Activated CD8-positive, alpha-beta T cell treated with anti-CD3 and anti-CD28 coated beads for 36 hours (primary cell): ENCODE measurements at regions not wholly inside any gene's neighbourhood (a gene's known extent, or its start where the extent isn't known, plus 50 kb on each side); places are given as distances from the start of the nearest gene placed in this dataset.

Source experiments
- ATAC-seq: fragments of 200-7000 bp; cut with Tn5 transposase; one replicate; pipeline ENCODE4 v1.10.0; 2021; ENCODE audit warnings: mild to moderate bottlenecking, moderate library complexity
- CTCF ChIA-PET: fragments of 350-600 bp; sonication (Branson Sonifier 250); formaldehyde crosslinking; loops from one replicate; lab custom pipeline; 2021; ENCODE audit warnings: antibody characterized with exemption; lab: Charles Lee
- POLR2A ChIA-PET: fragments of 350-600 bp; sonication (Branson Sonifier 250); formaldehyde crosslinking; loops from one replicate; lab custom pipeline; 2021; ENCODE audit warnings: antibody characterized with exemption; lab: Charles Lee
- DNase-seq: peaks from one replicate; pipeline ENCODE4 v3.0.0-alpha.2; 2020
- H3K27ac Mint-ChIP-seq: one replicate; pipeline ENCODE4 v1.8.0; 2021; ENCODE audit warnings: mild to moderate bottlenecking, mixed read lengths
- H3K27me3 Mint-ChIP-seq: one replicate; pipeline ENCODE4 v1.8.0; 2021; ENCODE audit warnings: mixed read lengths
- H3K36me3 Mint-ChIP-seq: one replicate; pipeline ENCODE4 v1.8.0; 2021; ENCODE audit warnings: low read depth, mixed read lengths
- H3K4me1 Mint-ChIP-seq: one replicate; pipeline ENCODE4 v1.8.0; 2021; ENCODE audit warnings: low read depth, mixed read lengths
- H3K4me3 Mint-ChIP-seq: one replicate; pipeline ENCODE4 v1.8.0; 2021; ENCODE audit warnings: mild to moderate bottlenecking, moderate library complexity, mixed read lengths
- H3K9me3 Mint-ChIP-seq: one replicate; pipeline ENCODE4 v1.8.0; 2021; ENCODE audit warnings: mixed read lengths
- CTCF ChIP-seq: fragments of 200-600 bp; IDR thresholded peaks from one replicate; pipeline ENCODE4 v1.8.0; 2022; ENCODE audit warnings: antibody characterized with exemption, mild to moderate bottlenecking
- intact Hi-C: fragments of 100-400 bp; cut with micrococcal nuclease; formaldehyde crosslinking; loops from one replicate; pipeline ENCODE4 v1.10.0; 2022

- TF ChIP-seq CTCF, result no peak
- DNase-seq, result no peak
- H3K36me3 Mint-ChIP-seq, result no peaks in the 10 kb centered on the region
- CTCF ChIA-PET, result no interaction called here
- no peaks in the 10 kb centered on the region for H3K27me3 Mint-ChIP-seq
- H3K9me3 Mint-ChIP-seq, result peaks cover 2% of the 10 kb centered on the region
- ATAC-seq, result no peak
- H3K27ac Mint-ChIP-seq, result no peak overlapping the region
- H3K4me3 Mint-ChIP-seq, result no peak overlapping the region
- POLR2A ChIA-PET, result no interaction called here
- H3K4me1 Mint-ChIP-seq, result no peaks in the 10 kb centered on the region
- intact Hi-C loops, result no loop called here
Observed at GRCh38 chr2:184517402-184517801, 80.9 kb upstream of the ZNF804A start.

GRCh38 chr2:184520441-184520840, 77.9 kb upstream of the ZNF804A start:
- intact Hi-C loops, result no loop called here
- no peaks in the 10 kb centered on the region for H3K27me3 Mint-ChIP-seq
- H3K36me3 Mint-ChIP-seq, result no peaks in the 10 kb centered on the region
- DNase-seq (no peak), ATAC-seq (no peak)
- H3K9me3 Mint-ChIP-seq, result peaks cover 3% of the 10 kb centered on the region
- no peaks in the 10 kb centered on the region for H3K4me1 Mint-ChIP-seq
- ChIA-PET POLR2A (no interaction called here), CTCF (no interaction called here)
- TF ChIP-seq CTCF, result no peak
- H3K4me3 Mint-ChIP-seq, result no peak overlapping the region
- no peak overlapping the region for H3K27ac Mint-ChIP-seq

- Mint-ChIP-seq H3K4me1 (no peaks in the 10 kb centered on the region), H3K36me3 (no peaks in the 10 kb centered on the region), H3K27me3 (no peaks in the 10 kb centered on the region), H3K4me3 (no peak overlapping the region), H3K9me3 (peaks cover 17% of the 10 kb centered on the region), H3K27ac (no peak overlapping the region)
- ATAC-seq, result no peak
- no peak for TF ChIP-seq CTCF
- ChIA-PET POLR2A (no interaction called here), CTCF (no interaction called here)
- no peak for DNase-seq
- intact Hi-C loops, result no loop called here
Observed at GRCh38 chr2:184523732-184524131, 74.6 kb upstream of the ZNF804A start.

GRCh38 chr2:184524551-184525382, 73.6 kb upstream of the ZNF804A start:
- H3K27me3 Mint-ChIP-seq, result no peaks in the 10 kb centered on the region
- TF ChIP-seq CTCF, result no peak
- peaks cover 15% of the 10 kb centered on the region for H3K9me3 Mint-ChIP-seq
- no peaks in the 10 kb centered on the region for H3K4me1 Mint-ChIP-seq
- H3K4me3 Mint-ChIP-seq, result no peak overlapping the region
- H3K36me3 Mint-ChIP-seq, result no peaks in the 10 kb centered on the region
- POLR2A ChIA-PET, result no interaction called here
- DNase-seq, result no peak
- H3K27ac Mint-ChIP-seq, result no peak overlapping the region
- intact Hi-C loops, result no loop called here
- CTCF ChIA-PET, result no interaction called here
- no peak for ATAC-seq

- Mint-ChIP-seq H3K4me1 (no peaks in the 10 kb centered on the region), H3K4me3 (no peak overlapping the region), H3K27ac (no peak overlapping the region), H3K9me3 (peaks cover 17% of the 10 kb centered on the region), H3K36me3 (no peaks in the 10 kb centered on the region), H3K27me3 (no peaks in the 10 kb centered on the region)
- no peak for DNase-seq
- TF ChIP-seq CTCF, result no peak
- ChIA-PET POLR2A (no interaction called here), CTCF (no interaction called here)
- intact Hi-C loops, result no loop called here
- no peak for ATAC-seq
Observed at GRCh38 chr2:184527058-184527457, 71.3 kb upstream of the ZNF804A start.
